HG02973 (cell line): ENCODE measurements at regions not wholly inside any gene's neighbourhood (a gene's known extent, or its start where the extent isn't known, plus 50 kb on each side); places are given as distances from the start of the nearest gene placed in this dataset.
"Not testable (repeated sequence)": the region's sequence is repeated elsewhere in the genome, so short reads cannot be mapped to it uniquely, and the experiment has no call there.

Experiments used
- ATAC-seq: cut with Tn5 transposase; IDR thresholded peaks from one replicate; pipeline ENCODE4 v1.9.1; 2021; ENCODE audit warnings: moderate library complexity; ENCODE audit not compliant: unreplicated experiment

- ATAC-seq = no peak
Measured at GRCh38 chr6:141521440-141521839, 611.3 kb upstream of the GJE1 start.

- ATAC-seq = no peak
Measured at GRCh38 chr6:141513830-141514229, 618.9 kb upstream of the GJE1 start.

- no peak for ATAC-seq
Measured at GRCh38 chr6:141510803-141511202, 621.9 kb upstream of the GJE1 start.

- not testable (repeated sequence) for ATAC-seq
Measured at GRCh38 chr6:141506062-141506461, 626.7 kb upstream of the GJE1 start.

- not testable (repeated sequence) for ATAC-seq
Measured at GRCh38 chr6:141504318-141504717, 628.4 kb upstream of the GJE1 start.

GRCh38 chr6:141501616-141502015 is 631.1 kb upstream of the GJE1 start:
- no peak for ATAC-seq

GRCh38 chr6:141498977-141499376 is 633.7 kb upstream of the GJE1 start:
- ATAC-seq = no peak

GRCh38 chr6:141492521-141493284 is 640.0 kb upstream of the GJE1 start:
- no peak for ATAC-seq

GRCh38 chr6:141491684-141492083 is 641.0 kb upstream of the GJE1 start:
- ATAC-seq = no peak

GRCh38 chr6:141490982-141491381 is 641.7 kb upstream of the GJE1 start:
- no peak for ATAC-seq

- ATAC-seq = peak; percentile 22
Measured at GRCh38 chr6:141488488-141488887, 644.2 kb upstream of the GJE1 start.

- no peak for ATAC-seq
Measured at GRCh38 chr6:141486942-141487341, 645.8 kb upstream of the GJE1 start.

- ATAC-seq = peak; percentile 81
Measured at GRCh38 chr6:141484711-141485110, 648.0 kb upstream of the GJE1 start.

- peak; percentile 93 for ATAC-seq
Measured at GRCh38 chr6:141483598-141484061, 649.1 kb upstream of the GJE1 start.

GRCh38 chr6:141482796-141483597 is 649.7 kb upstream of the GJE1 start:
- ATAC-seq = no peak

- no peak for ATAC-seq
Measured at GRCh38 chr6:141475259-141475658, 657.5 kb upstream of the GJE1 start.

GRCh38 chr6:141472162-141472928 is 660.4 kb upstream of the GJE1 start:
- ATAC-seq = no peak

- no peak for ATAC-seq
Measured at GRCh38 chr6:141470810-141471209, 661.9 kb upstream of the GJE1 start.

GRCh38 chr6:141467881-141468280 is 664.8 kb upstream of the GJE1 start:
- no peak for ATAC-seq

- ATAC-seq = no peak
Measured at GRCh38 chr6:141467041-141467440, 665.7 kb upstream of the GJE1 start.

GRCh38 chr6:141464896-141465295 is 667.8 kb upstream of the GJE1 start:
- ATAC-seq = no peak
